Islet of Langerhans (tissue), 1 donor: ENCODE measurements at regions not wholly inside any gene's neighbourhood (a gene's known extent, or its start where the extent isn't known, plus 50 kb on each side); places are given as distances from the start of the nearest gene placed in this dataset.
A peak's percentile ranks its signal among the peaks of the same experiment; 100 is the strongest.

Source experiments
- FAIRE-seq: peaks from one replicate; lab custom pipeline; 2011; peaks lifted over from hg19 to GRCh38; lab: Jason Lieb, UNC

GRCh38 chr4:183563874-183564273 is 59.0 kb downstream of the ING2 start:
- FAIRE-seq, result no peak

GRCh38 chr4:183571350-183571941 is 66.6 kb downstream of the ING2 start:
- FAIRE-seq, result peak; percentile 88

DNA sequence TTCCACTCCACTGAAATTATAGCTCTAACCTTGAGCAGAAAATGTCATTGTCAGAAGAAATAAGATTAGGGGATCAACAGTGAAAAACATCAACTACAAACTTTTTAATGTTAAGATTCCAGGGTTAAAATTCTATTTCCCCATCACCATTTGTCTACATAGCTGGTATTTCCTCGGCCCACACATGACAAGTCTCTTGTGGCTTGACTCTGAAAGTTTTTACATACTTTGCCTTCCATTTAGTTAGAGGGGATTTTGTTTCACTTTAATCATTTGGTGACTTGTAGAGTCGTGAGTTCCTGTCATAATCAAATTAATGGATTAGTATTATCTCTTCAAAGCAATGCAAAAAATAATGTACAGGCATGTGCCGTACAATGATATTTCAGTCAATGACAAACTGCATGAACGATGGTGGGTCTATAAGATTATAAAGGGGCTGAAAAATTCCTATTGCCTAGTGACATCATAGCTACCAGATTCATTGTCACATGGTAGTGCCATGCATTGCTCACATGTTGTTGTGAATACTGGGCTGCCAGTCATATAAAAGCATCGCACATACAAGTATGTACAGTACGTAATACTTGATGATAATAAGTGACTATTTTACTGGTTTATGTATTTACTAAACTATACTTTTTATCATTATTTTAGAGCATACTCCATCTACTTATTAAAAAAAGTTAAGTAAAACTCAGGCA is 72.0 kb downstream of the ING2 start:
- FAIRE-seq, result no peak

- no peak for FAIRE-seq
These were observed 75.5 kb downstream of the ING2 start for GRCh38 chr4:183580370-183580769.

DNA sequence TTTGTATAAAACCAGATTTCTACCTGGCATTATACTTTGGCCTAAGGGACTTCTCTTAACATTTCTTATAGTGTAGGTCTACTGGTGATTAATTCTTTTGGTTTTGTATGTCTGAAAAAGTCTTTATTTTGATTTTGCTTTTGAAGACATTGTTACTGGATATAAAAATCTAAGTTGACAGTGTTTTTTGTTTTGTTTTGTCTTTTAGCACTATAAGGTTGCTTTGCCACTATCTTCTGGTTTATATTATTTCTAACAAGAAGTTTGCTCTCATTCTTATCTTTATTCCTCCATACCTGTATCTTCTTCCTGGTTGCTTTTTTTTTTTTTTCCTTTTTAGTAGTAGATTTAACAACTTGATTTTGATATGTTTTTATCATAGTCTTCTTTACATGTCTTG is 76.0 kb downstream of the ING2 start:
- peak; percentile 45 for FAIRE-seq

GRCh38 chr4:183586824-183587223 is 72.2 kb downstream of the RWDD4 start:
- FAIRE-seq, result no peak

DNA sequence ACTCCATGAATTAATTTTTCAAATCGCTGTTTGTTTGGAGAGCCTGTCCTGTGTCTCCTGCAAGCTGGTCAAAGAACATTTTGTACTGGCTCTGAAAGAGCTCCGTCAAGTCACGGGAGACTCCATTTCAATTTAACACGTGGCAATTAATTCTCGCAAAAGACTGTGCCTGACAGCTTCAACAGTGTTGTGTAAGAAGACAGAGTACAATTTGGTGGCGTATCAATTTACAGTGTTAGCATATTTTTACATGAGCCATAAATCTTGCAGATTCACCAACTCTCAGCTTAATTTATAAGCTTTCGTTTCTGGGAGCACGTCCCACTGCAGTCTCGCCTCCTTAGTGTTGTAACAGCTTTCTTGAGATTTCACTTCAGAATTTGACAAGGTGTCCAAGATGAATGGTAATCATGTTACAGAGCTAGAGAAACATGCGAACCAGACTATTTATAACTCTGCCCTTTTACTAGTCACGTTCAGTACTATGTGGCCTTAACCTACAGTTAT is 70.8 kb downstream of the RWDD4 start:
- FAIRE-seq, result peak; percentile 91

GRCh38 chr4:183588691-183589090 is 70.3 kb downstream of the RWDD4 start:
- FAIRE-seq, result no peak

GRCh38 chr4:183589461-183590099 is 69.4 kb downstream of the RWDD4 start:
- FAIRE-seq, result no peak
